ENCODE measurements at regions not wholly inside any gene's neighbourhood (a gene's known extent, or its start where the extent isn't known, plus 50 kb on each side); places are given as distances from the start of the nearest gene placed in this dataset.
"Not testable (repeated sequence)": the region's sequence is repeated elsewhere in the genome, so short reads cannot be mapped to it uniquely, and the experiment has no call there.

GRCh38 chr10:6811153-6811552 lies 231.1 kb upstream of the PRKCQ start:
- ChIA-PET POLR2A (no interaction called here), CTCF (no interaction called here)
- TF ChIP-seq, protein P1, sequence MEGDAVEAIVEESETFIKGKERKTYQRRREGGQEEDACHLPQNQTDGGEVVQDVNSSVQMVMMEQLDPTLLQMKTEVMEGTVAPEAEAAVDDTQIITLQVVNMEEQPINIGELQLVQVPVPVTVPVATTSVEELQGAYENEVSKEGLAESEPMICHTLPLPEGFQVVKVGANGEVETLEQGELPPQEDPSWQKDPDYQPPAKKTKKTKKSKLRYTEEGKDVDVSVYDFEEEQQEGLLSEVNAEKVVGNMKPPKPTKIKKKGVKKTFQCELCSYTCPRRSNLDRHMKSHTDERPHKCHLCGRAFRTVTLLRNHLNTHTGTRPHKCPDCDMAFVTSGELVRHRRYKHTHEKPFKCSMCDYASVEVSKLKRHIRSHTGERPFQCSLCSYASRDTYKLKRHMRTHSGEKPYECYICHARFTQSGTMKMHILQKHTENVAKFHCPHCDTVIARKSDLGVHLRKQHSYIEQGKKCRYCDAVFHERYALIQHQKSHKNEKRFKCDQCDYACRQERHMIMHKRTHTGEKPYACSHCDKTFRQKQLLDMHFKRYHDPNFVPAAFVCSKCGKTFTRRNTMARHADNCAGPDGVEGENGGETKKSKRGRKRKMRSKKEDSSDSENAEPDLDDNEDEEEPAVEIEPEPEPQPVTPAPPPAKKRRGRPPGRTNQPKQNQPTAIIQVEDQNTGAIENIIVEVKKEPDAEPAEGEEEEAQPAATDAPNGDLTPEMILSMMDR (IDR thresholded peaks at IDR 0.05; ENCODE audit: insufficient read depth, low read length, missing control alignments) = no peak
- DNase-seq (ENCODE audit: low read depth, low spot score) = no peak
- H3K4me3 ChIP-seq (ENCODE audit: low read depth, low read length) = no peak overlapping the region

GRCh38 chr10:6803427-6803783 lies 223.3 kb upstream of the PRKCQ start:
- H3K4me3 ChIP-seq (ENCODE audit: low read depth, low read length) = no peak overlapping the region
- POLR2A ChIA-PET = no interaction called here
- CTCF ChIA-PET = no interaction called here
- no peak for DNase-seq (ENCODE audit: low read depth, low spot score)
- TF ChIP-seq, protein P1 (IDR thresholded peaks at IDR 0.05; ENCODE audit: insufficient read depth, low read length, missing control alignments) = no peak

GRCh38 chr10:6802759-6803426 lies 222.8 kb upstream of the PRKCQ start:
- ChIA-PET POLR2A (no interaction called here), CTCF (no interaction called here)
- TF ChIP-seq, protein P1 (IDR thresholded peaks at IDR 0.05; ENCODE audit: insufficient read depth, low read length, missing control alignments) = no peak
- DNase-seq (ENCODE audit: low read depth, low spot score) = no peak
- no peak overlapping the region for H3K4me3 ChIP-seq (ENCODE audit: low read depth, low read length)

GRCh38 chr10:6796231-6796630 lies 216.2 kb upstream of the PRKCQ start:
- no peak for DNase-seq (ENCODE audit: low read depth, low spot score)
- CTCF ChIA-PET = no interaction called here
- TF ChIP-seq, protein P1 (IDR thresholded peaks at IDR 0.05; ENCODE audit: insufficient read depth, low read length, missing control alignments) = no peak
- POLR2A ChIA-PET = no interaction called here
- H3K4me3 ChIP-seq (ENCODE audit: low read depth, low read length) = no peak overlapping the region

- no peak overlapping the region for H3K4me3 ChIP-seq (ENCODE audit: low read depth, low read length)
- TF ChIP-seq, protein P1 (IDR thresholded peaks at IDR 0.05; ENCODE audit: insufficient read depth, low read length, missing control alignments) = no peak
- ChIA-PET POLR2A (no interaction called here), CTCF (no interaction called here)
- no peak for DNase-seq (ENCODE audit: low read depth, low spot score)
These were observed 215.5 kb upstream of the PRKCQ start for GRCh38 chr10:6795541-6795940.

- CTCF ChIA-PET; DNase-seq (ENCODE audit: low read depth, low spot score); H3K4me3 ChIP-seq (ENCODE audit: low read depth, low read length); POLR2A ChIA-PET: not testable (repeated sequence)
These were observed 214.8 kb upstream of the PRKCQ start for GRCh38 chr10:6794841-6795240.

DNA sequence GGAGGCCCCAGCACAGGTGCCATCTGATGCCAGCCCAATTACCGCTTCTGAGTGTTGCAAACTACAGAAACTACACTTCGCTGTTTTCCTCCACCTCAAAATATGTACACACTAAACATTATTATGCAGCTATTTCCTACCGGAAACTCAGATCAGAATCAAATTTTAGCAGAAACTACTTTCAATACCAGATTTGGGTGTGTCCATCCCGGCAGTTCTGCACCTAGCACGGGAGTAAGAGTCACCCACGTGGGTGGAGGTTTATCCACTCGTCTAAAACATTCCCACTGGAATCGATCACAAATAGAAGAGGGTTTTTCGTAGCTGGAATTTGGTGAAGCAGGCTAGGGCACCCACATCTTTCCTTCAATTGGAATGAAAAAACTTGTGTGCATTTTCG lies 214.4 kb upstream of the PRKCQ start:
- POLR2A ChIA-PET = no interaction called here
- TF ChIP-seq, protein P1 (IDR thresholded peaks at IDR 0.05; ENCODE audit: insufficient read depth, low read length, missing control alignments) = no peak
- no peak for DNase-seq (ENCODE audit: low read depth, low spot score)
- no peak overlapping the region for H3K4me3 ChIP-seq (ENCODE audit: low read depth, low read length)
- CTCF ChIA-PET = no interaction called here
